ENCODE measurements at regions not wholly inside any gene's neighbourhood (a gene's known extent, or its start where the extent isn't known, plus 50 kb on each side); places are given as distances from the start of the nearest gene placed in this dataset.
"Not testable (repeated sequence)": the region's sequence is repeated elsewhere in the genome, so short reads cannot be mapped to it uniquely, and the experiment has no call there.

DNA sequence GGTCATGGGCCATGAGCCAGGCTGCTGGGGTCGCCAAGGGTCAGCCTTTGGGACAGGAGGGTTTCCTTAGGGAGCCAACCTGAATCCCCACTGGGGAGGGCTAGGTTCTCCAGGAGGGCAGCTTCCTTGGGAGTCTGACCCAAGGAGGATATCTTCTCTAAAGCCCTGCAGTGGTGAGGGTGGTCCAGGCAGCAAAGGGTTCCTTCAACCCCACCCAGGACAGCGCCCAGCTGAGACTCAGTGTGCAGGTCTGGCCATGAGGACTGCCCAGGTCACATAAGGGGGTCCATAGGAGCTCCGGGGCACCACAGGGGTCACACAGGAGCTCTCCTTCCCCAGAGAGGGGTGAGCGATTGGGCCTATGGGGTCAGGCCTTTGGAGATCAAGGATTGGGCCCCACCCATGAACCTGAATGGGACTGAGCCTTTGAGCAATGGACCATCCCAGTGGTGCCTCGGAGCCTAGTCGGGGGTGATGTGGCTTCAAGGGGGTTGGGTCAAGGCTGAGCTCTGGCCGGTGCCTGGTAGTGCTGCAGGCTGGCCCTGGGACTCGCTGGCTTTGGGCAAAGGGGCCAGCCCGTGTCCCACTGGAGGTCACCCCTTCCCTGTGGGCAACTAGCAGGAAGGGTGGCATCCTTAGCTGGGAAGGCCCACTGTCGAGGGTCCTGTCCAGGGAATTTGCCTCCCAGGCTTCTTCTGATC is 216.5 kb downstream of the SNRPN start:
- DNase-seq: no peak

GRCh38 chr15:25171856-25172687 is 217.3 kb downstream of the SNRPN start:
- no peak for DNase-seq

- DNase-seq: no peak
Measured at GRCh38 chr15:25172691-25173090, 217.9 kb downstream of the SNRPN start.

DNA sequence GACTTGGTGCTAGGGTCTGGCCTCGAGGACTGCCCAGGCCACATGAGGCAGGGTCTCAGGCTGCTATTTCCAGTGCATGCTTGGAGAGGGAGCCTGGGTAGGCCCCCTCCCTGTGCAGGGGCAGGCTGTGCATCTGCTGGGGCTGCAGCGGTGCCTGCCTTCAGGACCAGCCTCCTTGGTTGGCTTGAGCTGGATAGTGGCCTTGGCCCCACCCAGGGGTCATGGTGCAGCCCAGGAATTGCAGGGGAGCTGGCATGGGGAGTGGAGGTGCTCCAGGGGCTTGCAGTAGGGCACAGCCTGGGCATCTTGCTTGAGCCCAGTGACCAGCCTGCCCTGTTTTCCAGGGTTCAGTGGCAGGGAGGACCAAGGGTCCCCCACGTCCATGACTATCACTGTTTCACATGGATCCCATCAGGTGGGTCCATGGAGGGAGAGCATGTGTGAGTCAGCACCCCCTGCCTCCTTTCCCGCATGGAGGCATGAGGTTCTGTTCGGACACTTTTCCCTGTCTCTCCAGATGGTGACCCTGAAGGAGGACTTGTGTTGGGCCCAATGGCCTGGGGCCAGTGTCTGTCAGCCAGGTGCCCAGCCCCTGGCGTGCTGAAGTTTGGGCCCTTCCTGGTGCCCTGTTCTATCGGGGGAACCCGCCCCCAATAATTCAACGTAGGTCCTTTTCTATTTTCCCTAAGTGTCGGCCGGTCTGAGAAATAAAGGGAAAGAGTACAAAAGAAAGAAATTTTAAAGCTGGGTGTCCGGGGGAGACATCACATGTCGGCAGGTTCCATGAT is 218.6 kb downstream of the SNRPN start:
- no peak for DNase-seq

GRCh38 chr15:25174149-25174548 is 219.4 kb downstream of the SNRPN start:
- DNase-seq: not testable (repeated sequence)

GRCh38 chr15:25175033-25175788 is 220.4 kb downstream of the SNRPN start:
- no peak for DNase-seq

DNA sequence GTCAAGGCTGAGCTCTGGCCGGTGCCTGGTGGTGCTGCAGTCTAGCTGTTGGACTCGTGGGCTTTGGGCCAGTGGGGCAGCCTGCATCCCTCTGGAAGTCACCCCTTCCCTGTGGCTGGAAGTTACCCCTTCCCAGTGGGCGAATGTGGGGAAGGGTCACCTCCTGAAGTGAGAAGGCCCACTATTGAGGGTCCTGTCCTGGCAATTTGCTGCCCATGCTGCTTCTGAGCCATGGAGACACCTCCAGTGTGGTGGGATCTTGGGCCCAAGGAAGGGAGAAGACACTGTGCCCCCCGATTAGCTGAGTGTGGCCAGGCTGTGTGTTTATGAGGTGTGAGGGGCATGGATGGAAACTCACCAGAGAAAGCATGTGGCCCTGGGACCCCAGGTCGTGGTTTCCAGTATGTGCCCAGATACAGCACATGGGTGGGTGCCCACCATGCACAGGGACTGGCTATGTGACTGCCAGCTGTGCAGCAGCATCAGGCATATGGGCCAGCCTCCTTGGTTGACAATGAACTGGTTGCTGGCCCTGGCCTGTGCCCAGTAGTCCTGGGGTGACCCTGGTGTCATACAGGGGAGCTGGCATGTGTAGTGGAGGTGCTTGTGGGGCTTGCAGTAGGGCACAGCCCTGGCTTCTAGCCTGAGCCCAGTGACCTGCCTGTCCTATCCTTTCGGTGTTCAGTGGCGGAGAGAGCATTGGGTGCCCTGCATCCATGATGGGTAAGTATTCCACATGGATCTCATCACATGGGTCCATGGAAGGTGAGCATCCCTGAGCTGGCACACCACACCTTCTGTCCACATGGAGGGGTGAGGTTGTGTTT is 221.2 kb downstream of the SNRPN start:
- no peak for DNase-seq

GRCh38 chr15:25176616-25176923 is 221.8 kb downstream of the SNRPN start:
- DNase-seq: no peak

DNA sequence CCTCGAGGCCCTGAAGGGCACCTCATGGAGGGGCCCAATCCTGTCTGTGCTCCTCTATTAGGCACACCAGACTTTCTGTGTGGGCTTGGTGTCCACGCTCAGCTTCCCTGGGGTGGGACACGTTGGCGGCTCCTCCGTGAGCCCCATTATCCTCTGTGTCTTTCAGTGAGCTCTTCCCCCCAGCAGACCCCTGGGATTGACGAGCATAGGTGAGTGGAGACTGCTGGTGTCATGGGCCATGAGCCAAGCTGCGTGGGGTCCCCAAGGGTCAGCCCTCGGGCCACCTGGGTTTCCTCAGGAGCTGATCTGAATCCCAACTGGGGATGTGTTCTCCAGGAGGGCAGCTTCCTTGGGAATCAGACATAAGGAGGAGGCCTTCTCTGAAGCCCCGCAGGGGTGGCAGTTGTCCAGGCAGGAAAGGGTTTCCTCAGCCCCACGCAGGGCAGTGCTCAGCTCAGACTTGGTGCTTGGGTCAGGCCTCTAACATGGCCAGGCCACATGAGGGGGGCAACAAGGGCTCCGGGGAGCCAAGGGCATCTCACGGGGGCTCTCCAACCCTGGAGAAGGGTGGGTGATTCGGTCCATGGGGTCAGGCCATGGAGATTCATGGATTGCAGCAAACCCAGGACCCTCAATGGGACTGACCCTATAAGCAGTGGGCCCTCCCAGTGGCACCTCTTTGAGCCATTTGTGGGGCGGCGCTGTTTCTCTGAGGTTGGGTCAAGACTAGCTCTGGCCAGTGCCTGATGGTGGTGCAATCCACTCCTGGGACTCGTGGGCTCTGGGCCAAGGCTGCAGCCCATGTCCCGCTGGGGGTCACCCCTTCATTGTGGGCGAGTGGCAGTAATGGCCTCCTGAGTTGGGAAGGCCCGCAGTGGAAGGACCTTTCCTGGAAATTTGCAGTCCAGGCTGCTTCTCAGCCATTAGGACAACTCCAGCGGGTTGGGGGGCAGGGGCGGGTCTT is 222.5 kb downstream of the SNRPN start:
- DNase-seq: no peak

DNA sequence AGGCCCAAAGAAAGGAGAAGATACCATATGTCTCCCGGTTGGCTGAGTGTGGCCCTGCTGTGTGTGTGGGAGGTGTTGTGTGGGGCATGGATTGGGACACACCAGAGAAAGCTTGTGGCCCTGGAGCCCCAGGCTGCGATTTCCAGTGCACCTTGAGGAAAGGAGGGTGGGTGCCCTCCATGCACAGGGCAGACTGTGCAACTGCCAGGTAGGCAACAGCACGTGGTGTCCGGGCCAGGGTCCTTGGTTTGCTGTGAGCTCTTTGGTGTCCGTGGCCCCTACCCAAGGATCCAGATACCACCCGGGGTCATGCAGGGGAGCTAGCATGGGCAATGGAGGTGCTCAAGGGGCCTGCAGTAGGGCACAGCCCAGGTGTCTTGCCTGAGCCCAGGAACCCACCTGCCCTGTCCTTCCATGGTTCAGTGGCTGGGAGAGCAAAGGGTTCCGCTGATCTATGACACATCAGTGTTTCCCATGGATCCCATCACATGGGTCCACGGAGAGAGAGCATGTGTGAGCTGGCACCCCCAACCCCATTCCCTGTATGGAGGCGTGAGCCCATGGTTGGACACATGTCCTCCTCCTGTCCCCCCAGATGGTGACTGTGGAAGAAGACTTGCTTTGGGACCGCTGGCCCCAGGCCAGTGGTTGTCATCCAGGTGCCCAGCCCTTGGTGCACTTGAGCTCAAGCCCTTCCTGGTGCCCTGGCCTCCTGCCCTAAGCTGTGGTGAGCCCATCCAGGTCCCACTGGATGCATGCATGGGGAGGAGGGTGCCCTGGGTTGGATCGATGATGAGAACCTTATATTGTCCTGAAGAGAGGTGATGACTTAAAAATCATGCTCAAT is 223.4 kb downstream of the SNRPN start:
- DNase-seq: no peak

DNA sequence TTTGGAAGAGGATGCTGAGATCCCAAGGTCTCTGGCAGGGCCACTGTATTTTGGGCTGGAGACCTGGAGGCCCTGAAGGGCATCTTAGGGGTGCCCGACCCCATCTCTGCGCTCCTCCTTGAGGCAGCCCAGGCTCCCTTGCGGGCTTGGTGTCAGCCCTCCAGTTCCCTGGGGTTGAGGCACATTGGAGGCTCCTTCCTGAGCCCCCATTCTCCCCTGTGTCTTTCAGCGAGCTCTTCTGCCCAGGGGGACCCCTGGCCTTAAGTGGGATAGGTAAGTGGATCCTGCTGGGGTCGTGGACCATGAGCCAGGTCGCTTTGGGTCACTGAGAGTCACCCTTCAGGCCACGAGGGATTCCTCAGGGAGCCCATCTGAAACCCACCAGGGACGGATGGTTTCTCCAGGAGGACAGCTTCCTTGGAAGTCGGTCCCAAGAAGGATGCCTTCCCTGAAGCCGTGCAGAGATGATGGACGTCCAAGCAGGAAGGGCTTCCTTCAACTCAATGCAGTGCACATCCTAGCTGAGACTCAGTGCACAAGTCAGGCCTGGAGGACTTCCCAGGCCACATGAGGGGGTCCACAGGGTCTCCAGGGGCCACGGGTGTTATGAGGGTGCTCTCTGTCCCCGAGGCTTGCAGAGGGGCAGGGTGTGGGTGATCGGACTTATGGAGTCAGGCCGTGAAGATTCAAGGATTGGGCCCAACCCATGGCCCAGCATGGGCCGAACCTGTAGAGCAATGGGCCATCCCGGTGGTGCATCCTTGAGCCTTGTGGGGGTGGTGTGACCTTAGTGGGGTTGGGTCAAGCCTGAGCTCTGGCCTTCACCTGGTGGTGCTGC is 224.3 kb downstream of the SNRPN start:
- DNase-seq: no peak

DNA sequence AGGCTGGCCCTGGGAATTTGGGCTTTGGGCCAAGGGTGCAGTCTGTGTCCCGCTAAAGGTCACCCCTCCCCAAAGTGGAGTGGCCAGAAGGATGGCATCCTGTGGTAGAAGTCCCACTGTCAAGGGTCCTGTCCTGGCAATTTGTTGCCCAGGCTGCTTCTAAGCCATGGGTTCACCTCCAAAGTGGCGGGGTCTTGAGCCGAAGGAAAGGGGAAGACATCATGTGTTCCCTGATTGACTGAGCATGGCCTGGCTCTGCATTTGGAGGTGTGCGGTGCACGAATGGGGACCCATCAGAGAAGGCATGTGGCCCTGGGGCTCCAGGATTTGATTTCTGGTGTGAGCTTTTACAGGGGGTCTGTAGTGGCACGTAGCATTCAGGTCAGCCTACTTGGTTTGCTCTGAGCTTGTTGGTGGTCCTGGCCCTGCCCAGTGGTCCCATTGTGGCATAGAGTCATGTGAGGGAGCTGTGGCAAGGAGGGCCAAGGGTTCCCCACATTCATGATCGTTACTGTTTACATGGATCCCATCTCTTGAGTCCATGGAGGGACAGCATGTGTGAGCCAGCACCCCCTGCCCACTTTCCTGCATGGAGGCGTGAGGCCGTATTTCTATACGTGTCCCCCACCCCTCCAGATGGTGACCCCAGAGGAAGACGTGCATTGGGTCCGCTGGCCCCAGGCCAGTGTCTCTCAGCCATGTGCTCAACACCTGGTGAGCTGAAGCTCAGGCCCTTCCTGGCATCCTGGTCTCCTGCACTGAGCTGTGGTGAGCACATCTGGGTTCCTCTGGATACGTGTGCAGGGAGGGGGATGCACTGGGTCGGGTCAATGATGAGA is 225.1 kb downstream of the SNRPN start:
- no peak for DNase-seq

DNA sequence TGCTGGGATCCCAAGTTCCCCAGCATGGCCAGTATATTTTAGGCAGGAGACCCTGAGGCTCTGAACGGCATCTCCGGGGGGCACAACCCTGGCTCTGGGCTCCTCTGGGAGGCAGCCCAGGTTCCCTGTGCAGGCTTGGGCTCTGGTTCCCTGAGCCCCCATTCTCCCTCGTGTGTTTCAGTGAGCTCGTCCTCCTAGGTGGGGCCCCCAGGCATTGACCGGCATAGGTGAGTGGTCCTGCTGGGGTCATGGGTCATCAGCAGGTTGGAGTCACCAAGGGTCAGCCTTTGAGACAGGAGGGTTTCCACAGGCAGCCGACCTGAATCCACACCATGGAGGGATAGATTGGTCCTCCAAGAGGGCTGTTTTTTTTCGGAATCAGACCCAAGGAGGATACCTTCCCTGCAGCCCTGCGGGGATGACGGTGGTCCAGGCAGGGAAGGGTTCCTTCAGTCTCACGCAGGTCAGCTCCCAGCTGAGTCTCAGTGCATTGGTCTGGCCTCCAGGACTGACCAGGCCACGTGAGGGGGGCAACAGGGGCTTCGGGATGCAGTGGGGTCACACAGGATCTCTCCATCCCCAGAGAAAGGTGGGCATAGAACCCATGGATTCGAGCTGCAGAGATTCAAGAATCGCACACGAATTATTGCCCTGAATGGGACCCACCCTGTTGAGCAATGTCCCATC is 226.0 kb downstream of the SNRPN start:
- DNase-seq: no peak

GRCh38 chr15:25181293-25182097 is 226.7 kb downstream of the SNRPN start:
- no peak for DNase-seq

- DNase-seq: no peak
Measured at GRCh38 chr15:25182098-25182478, 227.3 kb downstream of the SNRPN start.

DNA sequence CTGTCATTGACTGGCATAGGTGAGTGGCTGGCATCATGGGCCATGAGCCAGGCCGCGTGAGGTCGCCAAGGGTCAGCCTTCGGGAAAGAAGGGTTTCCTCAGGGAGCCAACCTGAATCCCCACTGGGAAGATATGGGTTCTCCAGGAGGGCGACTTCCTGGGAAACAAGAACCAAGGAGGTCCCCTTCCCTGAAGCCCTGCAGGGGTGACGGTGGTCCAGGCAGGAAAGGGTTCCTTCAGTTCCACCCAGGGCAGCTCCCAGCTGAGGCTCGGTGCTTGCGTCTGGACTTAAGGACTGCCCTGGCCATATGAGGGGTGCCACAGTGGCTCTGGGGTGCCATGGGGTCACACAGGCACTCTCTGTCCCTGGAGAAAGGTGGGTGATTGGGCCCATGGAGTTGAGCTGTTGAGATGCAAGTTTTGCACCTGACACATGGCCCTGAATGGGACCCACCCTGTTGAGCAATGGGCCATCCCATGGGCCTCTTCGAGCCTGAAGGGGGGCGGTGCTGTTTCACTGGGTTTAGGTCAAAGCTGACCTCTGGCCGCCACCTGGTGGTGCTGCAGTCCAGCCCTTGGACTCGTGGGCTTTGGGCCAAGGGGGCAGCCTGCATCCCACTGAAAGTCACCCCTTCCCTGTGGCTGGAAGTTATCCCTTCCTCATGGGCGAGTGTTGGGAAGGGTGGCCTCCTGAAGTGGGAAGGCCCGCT is 228.1 kb downstream of the SNRPN start:
- DNase-seq: no peak

Measured in fibroblast of skin of right quadriceps (primary cell).